DOHH2 (cell line): ENCODE measurements at regions not wholly inside any gene's neighbourhood (a gene's known extent, or its start where the extent isn't known, plus 50 kb on each side); places are given as distances from the start of the nearest gene placed in this dataset.

Source experiments
- CTCF ChIP-seq: fragments of 200-600 bp; sonication (generic); IDR thresholded peaks from one replicate; pipeline ENCODE4 v1.5.1; 2014; ENCODE audit warnings: antibody characterized with exemption, mild to moderate bottlenecking, low read depth, low read length; ENCODE audit not compliant: poor library complexity, severe bottlenecking
- EZH2phosphoT487 ChIP-seq: fragments of 200-600 bp; sonication (generic); IDR thresholded peaks from 2 replicates; pipeline ENCODE4 v1.6.1; 2017; ENCODE audit warnings: borderline replicate concordance, mild to moderate bottlenecking, antibody characterized with exemption, low read length, moderate library complexity, mixed read lengths

- TF ChIP-seq CTCF = no peak
- TF ChIP-seq EZH2phosphoT487 = no peak
Measured at GRCh38 chr11:95398437-95399112, 167.6 kb upstream of the SESN3 start.
